ENCODE measurements at regions not wholly inside any gene's neighbourhood (a gene's known extent, or its start where the extent isn't known, plus 50 kb on each side); places are given as distances from the start of the nearest gene placed in this dataset.
A peak's percentile ranks its signal among the peaks of the same experiment; 100 is the strongest.

DNA sequence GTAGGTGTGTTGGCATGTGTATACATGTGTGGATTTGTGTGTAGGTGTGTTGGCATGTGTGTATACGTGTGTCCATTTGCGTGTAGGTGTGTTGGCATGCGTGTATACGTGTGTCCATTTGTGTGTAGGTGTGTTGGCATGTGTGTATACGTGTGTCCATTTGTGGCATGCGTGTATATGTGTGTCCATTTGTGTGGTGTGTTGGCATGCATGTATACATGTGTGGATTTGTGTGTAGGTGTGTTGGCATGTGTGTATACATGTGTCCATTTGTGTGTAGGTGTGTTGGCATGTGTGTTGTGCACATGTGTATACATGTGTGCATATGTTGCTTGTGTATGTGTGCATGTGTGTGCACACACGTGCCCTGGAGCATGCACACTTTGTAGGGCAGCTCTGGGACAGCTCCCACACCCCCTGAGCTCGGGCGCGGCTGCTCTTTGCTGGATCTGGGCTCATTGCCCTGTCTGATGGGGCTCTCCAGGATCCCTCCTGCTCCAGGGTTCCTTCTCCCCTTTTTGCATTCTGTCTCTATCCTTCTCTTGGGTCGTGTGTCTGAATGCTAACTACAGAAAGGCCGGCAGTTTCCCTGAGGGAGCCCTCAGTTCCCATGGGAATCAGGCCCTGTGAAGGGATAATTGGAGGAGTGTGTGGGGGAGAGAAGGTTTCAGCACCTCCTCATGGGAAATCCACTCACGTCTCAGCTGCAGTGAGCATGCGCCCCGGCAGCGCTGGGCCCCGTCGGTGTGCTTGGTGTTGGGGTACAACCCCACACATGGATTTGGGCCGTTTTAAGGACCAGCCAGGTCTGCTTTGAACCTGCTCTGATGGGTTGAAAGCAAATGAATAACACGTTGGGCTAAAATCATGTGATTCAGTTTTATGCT lies 102.0 kb downstream of the ERMARD start:
- 0 to 80% (median 56%) methylated on average over 1 to 10 of the region's 20 CpGs; no CpG with 5 or more reads in 4 of the 10 experiments for WGBS, 10 experiments
- Histone ChIP-seq H3K4me3 (no peak overlapping the region), H3K27ac (no peak overlapping the region), H3K4me1 (replicated peaks in 1 of 2) (peaks cover 10 to 22% of the 10 kb centered on the region in 2 donors)
- ATAC-seq (replicated peaks in 6 of 8): no peak
- in situ Hi-C loops (cut with MboI; ENCODE audit: low pct_unique_long_range_greater_than_20kb in 2 of 9, low sequenced_read_pairs in 9 of 9, unreplicated experiment in 9 of 9): no loop called here

DNA sequence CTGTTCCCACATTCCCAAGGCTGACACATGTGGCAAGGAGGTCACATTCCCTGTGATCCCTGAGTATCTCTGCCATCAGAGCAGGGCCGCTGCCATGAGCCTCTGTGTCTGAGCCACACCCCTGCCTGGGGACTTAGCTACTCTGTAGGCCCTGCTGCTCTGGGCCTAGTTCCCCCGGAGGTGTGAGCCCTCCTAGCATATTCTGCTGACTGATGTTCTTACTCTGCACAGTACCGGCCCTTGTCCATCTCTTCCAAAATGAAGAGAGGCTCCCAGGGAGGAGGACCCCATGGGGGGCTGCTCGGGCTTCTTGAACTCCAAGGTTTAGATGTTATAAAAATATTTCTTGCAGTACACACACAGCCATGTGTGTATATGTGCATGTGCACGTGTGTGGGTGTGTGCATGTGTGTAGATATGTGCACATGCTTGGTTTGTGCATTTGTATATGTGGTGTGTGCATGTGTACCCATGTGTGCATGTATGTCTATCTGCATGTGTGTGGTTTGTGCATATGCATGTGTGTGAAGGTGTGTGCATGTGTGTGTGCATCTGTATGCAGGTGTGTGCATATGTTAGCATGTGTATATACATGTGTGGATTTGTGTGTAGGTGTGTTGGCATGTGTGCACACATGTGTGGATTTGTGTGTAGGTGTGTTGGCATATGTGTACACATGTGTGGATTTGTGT lies 101.2 kb downstream of the ERMARD start:
- in situ Hi-C loops (cut with MboI; ENCODE audit: low pct_unique_long_range_greater_than_20kb in 2 of 9, low sequenced_read_pairs in 9 of 9, unreplicated experiment in 9 of 9): no loop called here
- Histone ChIP-seq H3K4me1 (replicated peaks in 1 of 2) (peaks cover 10 to 22% of the 10 kb centered on the region in 2 donors), H3K4me3 (no peak overlapping the region), H3K27ac (no peak overlapping the region)
- peak in 7 of 8 experiments; percentile 14 to 76 (median 44) for ATAC-seq (replicated peaks in 6 of 8)
- WGBS, 10 experiments: 67 to 92% (median 70%) methylated on average over 1 to 2 of the region's 5 CpGs; no CpG with 5 or more reads in 7 of the 10 experiments

DNA sequence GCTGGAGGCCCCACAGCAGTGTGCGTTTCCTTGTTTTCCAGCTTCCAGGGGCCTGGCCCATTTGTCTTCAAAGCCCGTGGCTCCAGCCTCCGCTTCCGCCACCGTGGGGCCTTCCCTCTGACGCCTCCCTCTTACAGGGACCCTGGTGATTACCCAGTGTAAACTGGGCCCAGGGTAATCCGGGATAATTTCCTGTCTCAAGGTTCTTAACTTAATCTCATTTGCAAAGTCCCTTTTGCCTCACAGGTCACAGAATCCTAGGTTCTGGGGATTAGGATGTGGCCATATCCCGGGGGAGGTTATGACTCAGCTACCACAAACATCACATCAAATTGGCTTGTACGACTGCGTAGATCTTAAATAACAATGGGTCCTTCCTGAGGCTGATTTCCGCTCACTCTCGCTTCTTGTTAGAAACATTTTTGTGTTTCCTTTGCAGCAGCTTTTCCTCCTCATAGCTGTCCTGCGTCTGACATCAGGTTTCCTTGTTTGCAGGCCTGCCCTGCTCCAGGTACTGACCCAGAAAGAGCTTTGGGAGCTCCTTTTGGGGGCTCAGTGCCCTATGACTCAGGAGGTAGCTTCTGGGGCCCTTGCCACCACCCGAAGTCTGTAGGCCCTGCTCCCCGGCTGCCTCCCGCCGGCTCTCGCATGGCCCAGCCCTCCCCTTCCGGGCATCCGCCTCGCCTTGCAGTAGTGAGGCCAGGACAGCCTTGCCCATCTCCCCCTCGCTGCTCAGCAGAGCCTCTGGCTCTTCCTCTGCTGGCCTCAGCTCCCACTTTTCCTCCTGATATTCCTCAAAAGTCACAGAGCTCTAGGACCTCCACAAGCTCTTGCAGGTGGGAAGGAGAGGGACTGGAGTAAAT lies 100.5 kb downstream of the ERMARD start:
- 51 to 83% (median 68%) methylated on average over 3 to 15 of the region's 22 CpGs; no CpG with 5 or more reads in 1 of the 10 experiments for WGBS, 10 experiments
- H3K27ac ChIP-seq: no peak overlapping the region
- in situ Hi-C loops (cut with MboI; ENCODE audit: low pct_unique_long_range_greater_than_20kb in 2 of 9, low sequenced_read_pairs in 9 of 9, unreplicated experiment in 9 of 9): no loop called here
- no peak overlapping the region for H3K4me3 ChIP-seq
- ATAC-seq (replicated peaks in 6 of 8): peak in 7 of 8 experiments; percentile 26 to 59 (median 44)
- peaks cover 12 to 22% of the 10 kb centered on the region in 2 donors for H3K4me1 ChIP-seq (replicated peaks in 1 of 2)

GRCh38 chr6:169850746-169851145 lies 99.3 kb downstream of the ERMARD start:
- no peak for ATAC-seq (replicated peaks in 6 of 8)
- Histone ChIP-seq H3K4me1 (replicated peaks in 1 of 2) (peaks cover 13 to 22% of the 10 kb centered on the region in 2 donors), H3K27ac (no peak overlapping the region), H3K4me3 (no peak overlapping the region)
- in situ Hi-C loops (cut with MboI; ENCODE audit: low pct_unique_long_range_greater_than_20kb in 2 of 9, low sequenced_read_pairs in 9 of 9, unreplicated experiment in 9 of 9): no loop called here
- WGBS, 10 experiments: 10 to 100% (median 76%) methylated on average over 1 to 5 of the region's 13 CpGs; no CpG with 5 or more reads in 4 of the 10 experiments

DNA sequence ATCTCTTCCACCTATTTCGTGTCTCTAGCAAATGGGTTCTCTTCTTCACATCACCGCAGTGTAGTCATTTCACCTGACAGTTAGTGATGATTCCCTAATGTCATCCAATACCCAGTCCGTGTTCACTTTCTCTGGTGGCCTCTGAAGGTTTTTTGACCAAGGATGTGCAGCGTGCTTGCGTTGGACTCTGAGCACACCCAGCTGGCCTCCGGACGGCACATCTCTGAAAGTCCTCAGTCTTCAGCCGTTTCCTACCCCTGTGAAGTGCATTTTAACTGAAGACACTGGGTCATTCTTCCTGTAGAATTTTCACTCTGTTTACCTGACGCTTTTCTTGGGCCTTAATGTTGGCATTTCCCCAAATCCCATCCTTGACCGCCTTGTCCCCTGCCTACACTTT lies 98.7 kb downstream of the ERMARD start:
- peaks cover 13 to 22% of the 10 kb centered on the region in 2 donors for H3K4me1 ChIP-seq (replicated peaks in 1 of 2)
- ATAC-seq (replicated peaks in 6 of 8): peak in 1 of 8 experiments; percentile 29
- no peak overlapping the region for H3K4me3 ChIP-seq
- WGBS, 10 experiments: 47 to 100% (median 83%) methylated on average over 2 to 9 of the region's 10 CpGs; no CpG with 5 or more reads in 3 of the 10 experiments
- no peak overlapping the region for H3K27ac ChIP-seq
- in situ Hi-C loops (cut with MboI; ENCODE audit: low pct_unique_long_range_greater_than_20kb in 2 of 9, low sequenced_read_pairs in 9 of 9, unreplicated experiment in 9 of 9): no loop called here

- Histone ChIP-seq H3K4me3 (no peak overlapping the region), H3K4me1 (replicated peaks in 1 of 2) (peaks cover 13 to 22% of the 10 kb centered on the region in 2 donors), H3K27ac (no peak overlapping the region)
- ATAC-seq (replicated peaks in 6 of 8): no peak
- WGBS, 10 experiments: 65 to 89% (median 81%) methylated on average over 1 to 7 of the region's 14 CpGs; no CpG with 5 or more reads in 4 of the 10 experiments
- in situ Hi-C loops (cut with MboI; ENCODE audit: low pct_unique_long_range_greater_than_20kb in 2 of 9, low sequenced_read_pairs in 9 of 9, unreplicated experiment in 9 of 9): loop anchor here in 3 of 9 experiments (25.0 kb wide), 2 partner anchors 438 to 463 kb away; partner anchors contain the start of genes DLL1 (in 2 of the 3) and FAM120B (in 1 of the 3)
Measured at GRCh38 chr6:169849396-169849795, 98.0 kb downstream of the ERMARD start.

- peaks cover 13 to 22% of the 10 kb centered on the region in 2 donors for H3K4me1 ChIP-seq (replicated peaks in 1 of 2)
- WGBS, 10 experiments: 50 to 100% (median 75%) methylated on average over 1 to 10 of the region's 13 CpGs; no CpG with 5 or more reads in 1 of the 10 experiments
- H3K27ac ChIP-seq: no peak overlapping the region
- no peak for ATAC-seq (replicated peaks in 6 of 8)
- in situ Hi-C loops (cut with MboI; ENCODE audit: low pct_unique_long_range_greater_than_20kb in 2 of 9, low sequenced_read_pairs in 9 of 9, unreplicated experiment in 9 of 9): loop anchor here in 3 of 9 experiments (25.0 kb wide), 2 partner anchors 438 to 463 kb away; partner anchors contain the start of genes DLL1 (in 2 of the 3) and FAM120B (in 1 of the 3)
- H3K4me3 ChIP-seq: no peak overlapping the region
Measured at GRCh38 chr6:169848946-169849345, 97.5 kb downstream of the ERMARD start.

GRCh38 chr6:169847901-169848311 lies 96.5 kb downstream of the ERMARD start:
- H3K27ac ChIP-seq: no peak overlapping the region
- in situ Hi-C loops (cut with MboI; ENCODE audit: low pct_unique_long_range_greater_than_20kb in 2 of 9, low sequenced_read_pairs in 9 of 9, unreplicated experiment in 9 of 9): loop anchor here in 3 of 9 experiments (25.0 kb wide), 2 partner anchors 439 to 464 kb away; partner anchors contain the start of genes DLL1 (in 2 of the 3) and FAM120B (in 1 of the 3)
- no peak overlapping the region for H3K4me3 ChIP-seq
- peak in 5 of 8 experiments; percentile 11 to 84 (median 25) for ATAC-seq (replicated peaks in 6 of 8)
- 8 to 100% (median 74%) methylated on average over 1 to 4 of the region's 8 CpGs; no CpG with 5 or more reads in 6 of the 10 experiments for WGBS, 10 experiments
- H3K4me1 ChIP-seq (replicated peaks in 1 of 2): peaks cover 13 to 22% of the 10 kb centered on the region in 2 donors

- peak in 3 of 8 experiments; percentile 38 to 48 (median 44) for ATAC-seq (replicated peaks in 6 of 8)
- Histone ChIP-seq H3K4me3 (no peak overlapping the region), H3K27ac (no peak overlapping the region), H3K4me1 (replicated peaks in 1 of 2) (peaks cover 9 to 18% of the 10 kb centered on the region in 2 donors)
- in situ Hi-C loops (cut with MboI; ENCODE audit: low pct_unique_long_range_greater_than_20kb in 2 of 9, low sequenced_read_pairs in 9 of 9, unreplicated experiment in 9 of 9): loop anchor here in 3 of 9 experiments (25.0 kb wide), 2 partner anchors 440 to 465 kb away; partner anchors contain the start of genes DLL1 (in 2 of the 3) and FAM120B (in 1 of the 3)
- WGBS, 10 experiments: 57 to 96% (median 82%) methylated on average over 3 to 9 of the region's 12 CpGs; no CpG with 5 or more reads in 3 of the 10 experiments
Measured at GRCh38 chr6:169847141-169847674, 95.8 kb downstream of the ERMARD start.

- WGBS, 10 experiments: 51 to 98% (median 80%) methylated on average over 3 to 9 of the region's 17 CpGs; no CpG with 5 or more reads in 6 of the 10 experiments
- in situ Hi-C loops (cut with MboI; ENCODE audit: low pct_unique_long_range_greater_than_20kb in 2 of 9, low sequenced_read_pairs in 9 of 9, unreplicated experiment in 9 of 9): loop anchor here in 3 of 9 experiments (25.0 kb wide), 2 partner anchors 441 to 466 kb away; partner anchors contain the start of genes DLL1 (in 2 of the 3) and FAM120B (in 1 of the 3)
- no peak for ATAC-seq (replicated peaks in 6 of 8)
- Histone ChIP-seq H3K4me1 (replicated peaks in 1 of 2) (peaks cover 6 to 14% of the 10 kb centered on the region in 2 donors), H3K4me3 (no peak overlapping the region), H3K27ac (no peak overlapping the region)
Measured at GRCh38 chr6:169846286-169847056, 95.0 kb downstream of the ERMARD start.
